ENCODE measurements at regions not wholly inside any gene's neighbourhood (a gene's known extent, or its start where the extent isn't known, plus 50 kb on each side); places are given as distances from the start of the nearest gene placed in this dataset.

DNA sequence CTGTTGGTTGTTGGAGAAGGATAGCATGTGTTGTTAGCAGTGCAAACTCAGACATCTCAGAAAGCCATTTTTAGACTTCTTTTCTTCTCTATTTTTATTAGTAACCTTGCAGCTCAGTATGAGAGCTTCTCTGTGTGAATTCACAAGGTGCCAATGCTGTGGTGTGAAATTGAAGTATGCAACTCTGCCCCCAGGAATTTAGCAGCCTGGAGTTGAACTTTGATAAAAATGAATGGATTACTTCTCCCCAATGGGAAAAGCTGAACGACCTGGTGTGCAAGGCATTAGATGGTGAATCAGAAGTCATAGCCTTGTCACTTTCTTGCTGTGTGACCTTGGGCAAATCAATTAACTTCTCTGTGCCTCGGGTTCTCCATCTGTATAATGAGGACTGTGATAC, 512.3 kb upstream of the PCDH9 start:
- Histone ChIP-seq H3K27ac (ENCODE audit: low read length) (no peak overlapping the region), H3K27me3 (ENCODE audit: control insufficient read depth, insufficient read depth, low read length) (no peaks in the 10 kb centered on the region), H3K36me3 (ENCODE audit: control insufficient read depth, insufficient read depth, low read length) (no peaks in the 10 kb centered on the region), H3K4me3 (ENCODE audit: low read length) (no peak overlapping the region), H3K9me3 (ENCODE audit: control insufficient read depth, insufficient read depth, low read length) (no peaks in the 10 kb centered on the region), H3K4me1 (ENCODE audit: control insufficient read depth, insufficient read depth, low read length) (no peaks in the 10 kb centered on the region)
- DNase-seq, result no peak
- Mint-ChIP-seq H3K4me1 (no peaks in the 10 kb centered on the region), H3K27ac (no peak overlapping the region), H3K36me3 (no peaks in the 10 kb centered on the region), H3K9me3 (peaks cover 11 to 12% of the 10 kb centered on the region in 2 donors), H3K27me3 (ENCODE audit: low read depth in 2 of 2) (no peaks in the 10 kb centered on the region), H3K4me3 (no peak overlapping the region)
- ATAC-seq, result no peak
- WGBS (ENCODE audit: insufficient coverage), result 42% methylated on average over 2 of the region's 2 CpGs
- intact Hi-C loops (cut with micrococcal nuclease), result no loop called here
- TF ChIP-seq, protein P1, sequence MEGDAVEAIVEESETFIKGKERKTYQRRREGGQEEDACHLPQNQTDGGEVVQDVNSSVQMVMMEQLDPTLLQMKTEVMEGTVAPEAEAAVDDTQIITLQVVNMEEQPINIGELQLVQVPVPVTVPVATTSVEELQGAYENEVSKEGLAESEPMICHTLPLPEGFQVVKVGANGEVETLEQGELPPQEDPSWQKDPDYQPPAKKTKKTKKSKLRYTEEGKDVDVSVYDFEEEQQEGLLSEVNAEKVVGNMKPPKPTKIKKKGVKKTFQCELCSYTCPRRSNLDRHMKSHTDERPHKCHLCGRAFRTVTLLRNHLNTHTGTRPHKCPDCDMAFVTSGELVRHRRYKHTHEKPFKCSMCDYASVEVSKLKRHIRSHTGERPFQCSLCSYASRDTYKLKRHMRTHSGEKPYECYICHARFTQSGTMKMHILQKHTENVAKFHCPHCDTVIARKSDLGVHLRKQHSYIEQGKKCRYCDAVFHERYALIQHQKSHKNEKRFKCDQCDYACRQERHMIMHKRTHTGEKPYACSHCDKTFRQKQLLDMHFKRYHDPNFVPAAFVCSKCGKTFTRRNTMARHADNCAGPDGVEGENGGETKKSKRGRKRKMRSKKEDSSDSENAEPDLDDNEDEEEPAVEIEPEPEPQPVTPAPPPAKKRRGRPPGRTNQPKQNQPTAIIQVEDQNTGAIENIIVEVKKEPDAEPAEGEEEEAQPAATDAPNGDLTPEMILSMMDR (IDR thresholded peaks at IDR 0.05), result no peak

DNA sequence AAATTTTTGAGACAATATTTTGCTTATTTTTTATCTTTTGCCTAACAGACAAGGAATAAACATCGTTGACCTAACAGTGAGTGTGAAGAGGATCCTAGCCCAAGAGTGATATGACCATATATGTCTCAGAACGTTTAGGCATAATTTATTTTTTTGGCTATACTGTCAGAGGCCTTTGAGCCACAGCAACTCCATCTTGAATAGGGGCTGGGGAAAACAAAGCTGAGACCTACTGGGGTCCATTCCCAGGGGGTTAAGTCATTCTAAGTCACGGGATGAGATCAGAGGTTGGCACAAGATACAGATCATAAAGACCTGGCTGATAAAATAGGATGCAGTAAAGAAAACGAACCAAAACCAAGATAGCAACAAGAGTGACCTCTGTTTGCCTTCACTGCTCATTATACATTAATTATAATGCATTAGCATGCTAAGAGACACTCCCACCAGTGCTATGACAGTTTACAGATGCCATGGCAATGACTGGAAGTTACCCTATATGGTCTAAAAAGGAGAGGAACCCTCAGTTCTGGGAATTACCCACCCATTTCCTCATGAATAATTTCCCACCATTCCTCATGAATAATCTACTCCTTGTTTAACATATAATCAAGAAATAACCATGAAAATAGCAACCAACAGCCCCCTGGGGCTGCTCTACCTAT, 510.9 kb upstream of the PCDH9 start:
- H3K9me3 Mint-ChIP-seq, result peaks cover 9 to 11% of the 10 kb centered on the region in 2 donors
- 77% methylated on average over 4 of the region's 4 CpGs for WGBS (ENCODE audit: insufficient coverage)
- H3K4me3 Mint-ChIP-seq, result no peak overlapping the region
- no peaks in the 10 kb centered on the region for H3K36me3 Mint-ChIP-seq
- no peak for ATAC-seq
- no peak overlapping the region for H3K27ac Mint-ChIP-seq
- H3K4me1 Mint-ChIP-seq, result no peaks in the 10 kb centered on the region
- TF ChIP-seq, protein P1 (IDR thresholded peaks at IDR 0.05), result no peak
- no peak for DNase-seq
- Histone ChIP-seq H3K27me3 (ENCODE audit: control insufficient read depth, insufficient read depth, low read length) (no peaks in the 10 kb centered on the region), H3K4me1 (ENCODE audit: control insufficient read depth, insufficient read depth, low read length) (no peaks in the 10 kb centered on the region), H3K9me3 (ENCODE audit: control insufficient read depth, insufficient read depth, low read length) (no peaks in the 10 kb centered on the region), H3K4me3 (ENCODE audit: low read length) (no peak overlapping the region), H3K27ac (ENCODE audit: low read length) (no peak overlapping the region), H3K36me3 (ENCODE audit: control insufficient read depth, insufficient read depth, low read length) (no peaks in the 10 kb centered on the region)
- no peaks in the 10 kb centered on the region for H3K27me3 Mint-ChIP-seq (ENCODE audit: low read depth in 2 of 2)
- intact Hi-C loops (cut with micrococcal nuclease), result no loop called here

DNA sequence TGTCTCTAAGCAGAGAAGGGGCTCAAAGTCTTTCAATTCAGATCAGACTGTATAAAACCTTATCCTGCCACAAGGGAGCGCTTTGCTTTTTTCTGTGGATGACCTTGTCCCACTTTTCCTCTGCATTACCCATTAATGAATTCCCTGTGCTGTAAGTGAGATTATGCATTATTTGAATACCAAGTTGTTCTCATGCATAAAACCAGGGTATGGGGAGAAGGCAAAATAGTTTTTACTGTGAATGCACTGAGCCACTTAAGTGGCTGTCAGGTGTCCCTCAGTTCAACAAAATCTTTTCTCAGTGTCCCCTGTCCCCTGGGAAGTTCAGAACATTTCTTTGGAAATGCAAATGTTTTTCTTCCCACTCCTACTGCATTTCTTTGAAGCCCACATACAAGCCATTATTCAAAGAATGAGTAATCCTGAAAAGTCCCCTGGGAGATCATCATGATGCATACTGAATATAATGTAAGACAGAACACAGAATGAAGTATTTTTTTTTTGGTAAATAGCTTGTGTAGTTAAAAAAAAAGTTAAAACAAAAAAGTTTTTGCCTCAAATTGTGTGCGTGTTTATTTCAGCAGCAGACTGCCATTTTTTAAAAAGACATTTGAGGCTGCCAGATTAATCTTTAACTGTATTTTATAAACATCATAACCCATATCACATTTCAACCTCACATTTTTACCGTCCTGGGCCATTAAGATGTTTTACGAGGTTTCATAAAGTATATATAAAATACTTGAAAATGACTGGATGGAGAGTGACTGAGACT, 506.7 kb upstream of the PCDH9 start:
- Histone ChIP-seq H3K36me3 (ENCODE audit: control insufficient read depth, insufficient read depth, low read length) (no peaks in the 10 kb centered on the region), H3K27ac (ENCODE audit: low read length) (no peak overlapping the region), H3K4me1 (ENCODE audit: control insufficient read depth, insufficient read depth, low read length) (no peaks in the 10 kb centered on the region), H3K27me3 (ENCODE audit: control insufficient read depth, insufficient read depth, low read length) (no peaks in the 10 kb centered on the region), H3K4me3 (ENCODE audit: low read length) (no peak overlapping the region), H3K9me3 (ENCODE audit: control insufficient read depth, insufficient read depth, low read length) (no peaks in the 10 kb centered on the region)
- no peak overlapping the region for H3K4me3 Mint-ChIP-seq
- peaks cover 20% of the 10 kb centered on the region in 2 donors for H3K9me3 Mint-ChIP-seq
- H3K4me1 Mint-ChIP-seq, result no peaks in the 10 kb centered on the region
- no peaks in the 10 kb centered on the region for H3K27me3 Mint-ChIP-seq (ENCODE audit: low read depth in 2 of 2)
- intact Hi-C loops (cut with micrococcal nuclease), result no loop called here
- peaks cover 6% of the 10 kb centered on the region for H3K36me3 Mint-ChIP-seq
- WGBS (ENCODE audit: insufficient coverage), result 100% methylated on average over 1 of the region's 4 CpGs
- DNase-seq (no peak), ATAC-seq (no peak)
- TF ChIP-seq, protein P1 (IDR thresholded peaks at IDR 0.05), result no peak
- H3K27ac Mint-ChIP-seq, result no peak overlapping the region

Measured in natural killer cell (primary cell).